ENCODE measurements at regions not wholly inside any gene's neighbourhood (a gene's known extent, or its start where the extent isn't known, plus 50 kb on each side); places are given as distances from the start of the nearest gene placed in this dataset.

DNA sequence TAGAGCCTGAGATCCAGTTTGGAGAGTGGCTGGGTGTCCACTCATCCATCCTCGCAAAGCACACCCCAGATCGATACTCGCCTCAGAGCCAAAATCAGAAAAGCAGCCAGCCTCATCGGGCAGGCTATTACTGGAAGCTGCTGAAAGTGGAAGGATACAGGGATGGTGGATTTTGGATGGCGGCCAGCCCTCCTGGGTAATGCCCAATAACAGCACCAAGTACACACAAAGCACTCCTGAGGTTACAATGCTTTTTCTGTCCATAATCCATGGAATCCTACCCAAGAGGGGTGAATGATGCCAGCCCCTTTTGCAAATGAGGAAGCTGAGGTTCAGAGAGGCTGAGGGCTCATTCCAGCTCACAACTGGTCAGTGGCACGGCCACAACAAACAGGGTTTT lies 93.1 kb upstream of the SLC6A11 start:
- Mint-ChIP-seq H3K27ac (no peak overlapping the region), H3K9me3 (no peaks in the 10 kb centered on the region), H3K4me3 (no peak overlapping the region), H3K27me3 (ENCODE audit: insufficient read depth, low read depth, poor library complexity) (peaks cover 4% of the 10 kb centered on the region), H3K36me3 (ENCODE audit: low read depth) (no peaks in the 10 kb centered on the region), H3K4me1 (peaks cover 17% of the 10 kb centered on the region)
- Histone ChIP-seq H3K79me2 (replicated peaks; ENCODE audit: insufficient read depth) (no peaks in the 10 kb centered on the region), H3K27ac (ENCODE audit: low read depth) (no peak overlapping the region), H3K36me3 (ENCODE audit: insufficient read depth) (no peaks in the 10 kb centered on the region), H3K9me2 (ENCODE audit: insufficient read depth) (no peaks in the 10 kb centered on the region), H3F3A (replicated peaks; ENCODE audit: low read depth) (no peaks in the 10 kb centered on the region), H3K4me3 (no peak overlapping the region), H3K4me2 (no peak overlapping the region), H4K20me1 (replicated peaks; ENCODE audit: insufficient read depth) (no peaks in the 10 kb centered on the region), H2AFZ (no peak overlapping the region; the same call in 1 of the 2 replicates), H3K4me1 (ENCODE audit: insufficient read depth) (peaks cover 6% of the 10 kb centered on the region; the same call in 1 of the 2 replicates), H3K27me3 (ENCODE audit: insufficient read depth) (no peaks in the 10 kb centered on the region)
- DNase-seq (ENCODE audit: low spot score) (no peak), ATAC-seq (no peak)
- TF ChIP-seq JUNB (IDR thresholded peaks at IDR 0.05; ENCODE audit: unreplicated experiment): no peak
- TF ChIP-seq, protein P1, sequence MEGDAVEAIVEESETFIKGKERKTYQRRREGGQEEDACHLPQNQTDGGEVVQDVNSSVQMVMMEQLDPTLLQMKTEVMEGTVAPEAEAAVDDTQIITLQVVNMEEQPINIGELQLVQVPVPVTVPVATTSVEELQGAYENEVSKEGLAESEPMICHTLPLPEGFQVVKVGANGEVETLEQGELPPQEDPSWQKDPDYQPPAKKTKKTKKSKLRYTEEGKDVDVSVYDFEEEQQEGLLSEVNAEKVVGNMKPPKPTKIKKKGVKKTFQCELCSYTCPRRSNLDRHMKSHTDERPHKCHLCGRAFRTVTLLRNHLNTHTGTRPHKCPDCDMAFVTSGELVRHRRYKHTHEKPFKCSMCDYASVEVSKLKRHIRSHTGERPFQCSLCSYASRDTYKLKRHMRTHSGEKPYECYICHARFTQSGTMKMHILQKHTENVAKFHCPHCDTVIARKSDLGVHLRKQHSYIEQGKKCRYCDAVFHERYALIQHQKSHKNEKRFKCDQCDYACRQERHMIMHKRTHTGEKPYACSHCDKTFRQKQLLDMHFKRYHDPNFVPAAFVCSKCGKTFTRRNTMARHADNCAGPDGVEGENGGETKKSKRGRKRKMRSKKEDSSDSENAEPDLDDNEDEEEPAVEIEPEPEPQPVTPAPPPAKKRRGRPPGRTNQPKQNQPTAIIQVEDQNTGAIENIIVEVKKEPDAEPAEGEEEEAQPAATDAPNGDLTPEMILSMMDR (conservative IDR thresholded peaks at IDR 0.05; ENCODE audit: low read depth in 2 of 2): no peak
- TF ChIP-seq ZNF114 (CRISPR knock-in tag; IDR thresholded peaks at IDR 0.05): no peak

DNA sequence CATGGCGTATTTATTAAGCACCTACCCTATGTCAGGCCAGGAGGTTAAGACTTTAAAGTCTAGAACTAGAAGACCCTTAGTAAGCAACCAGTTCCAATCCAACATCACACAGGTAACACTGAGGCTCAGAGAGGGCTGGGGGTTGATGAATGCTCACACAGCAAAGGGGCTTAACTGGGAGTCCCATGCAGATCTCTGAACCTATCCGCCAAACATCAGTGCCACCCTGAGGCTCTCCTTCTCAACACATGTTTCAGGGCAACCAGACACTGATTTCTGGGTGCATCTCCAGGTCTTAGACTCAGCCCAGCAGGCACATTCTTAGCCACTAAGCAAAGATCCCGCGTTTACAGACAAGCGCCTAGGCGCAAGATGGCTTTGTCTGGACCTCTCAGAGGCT lies 92.0 kb upstream of the SLC6A11 start:
- no peaks in the 10 kb centered on the region for H3K36me3 Mint-ChIP-seq (ENCODE audit: low read depth)
- Histone ChIP-seq H3K79me2 (replicated peaks; ENCODE audit: insufficient read depth) (no peaks in the 10 kb centered on the region), H2AFZ (0 out of 2 replicates have a peak overlapping the region, but pooled peaks have one; percentile 77), H3K27ac (ENCODE audit: low read depth) (no peak overlapping the region), H3K4me3 (no peak overlapping the region), H3K27me3 (ENCODE audit: insufficient read depth) (no peaks in the 10 kb centered on the region), H3K9me2 (ENCODE audit: insufficient read depth) (no peaks in the 10 kb centered on the region), H3K36me3 (ENCODE audit: insufficient read depth) (no peaks in the 10 kb centered on the region), H3F3A (replicated peaks; ENCODE audit: low read depth) (no peaks in the 10 kb centered on the region), H4K20me1 (replicated peaks; ENCODE audit: insufficient read depth) (no peaks in the 10 kb centered on the region), H3K4me2 (no peak overlapping the region), H3K4me1 (ENCODE audit: insufficient read depth) (peaks cover 6% of the 10 kb centered on the region; the same call in 1 of the 2 replicates)
- ATAC-seq (peak; percentile 28; the same call in 1 of the 3 replicates), DNase-seq (ENCODE audit: low spot score) (no peak)
- H3K4me3 Mint-ChIP-seq: no peak overlapping the region
- peaks cover 4% of the 10 kb centered on the region for H3K27me3 Mint-ChIP-seq (ENCODE audit: insufficient read depth, low read depth, poor library complexity)
- no peaks in the 10 kb centered on the region for H3K9me3 Mint-ChIP-seq
- no peak overlapping the region for H3K27ac Mint-ChIP-seq
- H3K4me1 Mint-ChIP-seq: peaks cover 18% of the 10 kb centered on the region
- no peak for TF ChIP-seq ZNF462 (CRISPR knock-in tag; IDR thresholded peaks at IDR 0.05)
- TF ChIP-seq POLR2AphosphoS5 (IDR thresholded peaks at IDR 0.05; ENCODE audit: low read depth): no peak
- TF ChIP-seq EZH2phosphoT487 (IDR thresholded peaks at IDR 0.05; ENCODE audit: unreplicated experiment): no peak
- TF ChIP-seq ZNF114 (CRISPR knock-in tag; IDR thresholded peaks at IDR 0.05): no peak
- TF ChIP-seq ETS1 (IDR thresholded peaks at IDR 0.05): no peak
- no peak for TF ChIP-seq EZH2 (IDR thresholded peaks at IDR 0.05; ENCODE audit: low read depth, unreplicated experiment)
- TF ChIP-seq JUNB (IDR thresholded peaks at IDR 0.05; ENCODE audit: unreplicated experiment): no peak
- TF ChIP-seq, protein P1 (conservative IDR thresholded peaks at IDR 0.05; ENCODE audit: low read depth in 2 of 2): no peak
- no peak for TF ChIP-seq CREB1 (CRISPR knock-in tag; IDR thresholded peaks at IDR 0.05; ENCODE audit: low read depth)
- TF ChIP-seq NANOG (IDR thresholded peaks at IDR 0.05; ENCODE audit: borderline replicate concordance): no peak
